SK-N-SH (cell line): ENCODE measurements at regions not wholly inside any gene's neighbourhood (a gene's known extent, or its start where the extent isn't known, plus 50 kb on each side); places are given as distances from the start of the nearest gene placed in this dataset.

Experiments
- CTCF ChIA-PET: fragments of 300-600, 350-600 bp; formaldehyde crosslinking; extraction: SDS; loops from one replicate; lab custom pipeline; 2021; lab: Yijun Ruan, JAX
- POLR2A ChIA-PET: fragments of 350-600 bp; sonication (Branson Sonifier 250); formaldehyde crosslinking; extraction: SDS; loops from one replicate; lab custom pipeline; 2020; ENCODE audit warnings: antibody characterized with exemption, inconsistent platforms; lab: Yijun Ruan, JAX
- DNase-seq: peaks from one replicate; pipeline ENCODE4 v3.0.0; 2012
- H2AFZ ChIP-seq: fragments of 200-600 bp; sonication (generic); 2 replicates; pipeline ENCODE4 v1.8.1; 2016; ENCODE audit warnings: antibody characterized with exemption, mild to moderate bottlenecking, low read depth
- H3F3A ChIP-seq: fragments of 200-600 bp; sonication (generic); replicated peaks from 2 replicates; pipeline ENCODE3; 2016; ENCODE audit warnings: antibody characterized with exemption, mild to moderate bottlenecking; ENCODE audit not compliant: insufficient read depth
- H3K27ac ChIP-seq, 2 experiments: fragments of 200-500 bp in 1 of 2; fragments of 200-600 bp in 1 of 2; sonication (Bioruptor generic) in 1 of 2; sonication (generic), shearing (Covaris generic) in 1 of 2; 2 replicates each; pipeline versions ENCODE4 v1.5.1 to v1.6.1; 2014 to 2016; ENCODE audit warnings: low read depth in 2 of 2, inconsistent platforms in 1 of 2, low read length in 1 of 2, mild to moderate bottlenecking in 1 of 2, mixed read lengths in 1 of 2
- H3K27me3 ChIP-seq: fragments of 200-600 bp; sonication (generic), shearing (Covaris generic); 2 replicates; pipeline ENCODE4 v1.6.1; 2016; ENCODE audit warnings: mixed run types; ENCODE audit not compliant: insufficient read depth
- H3K36me3 ChIP-seq, 2 experiments: fragments of 200-500 bp in 1 of 2; fragments of 200-600 bp in 1 of 2; sonication (Bioruptor generic) in 1 of 2; sonication (generic) in 1 of 2; replicated peaks in 1 of 2; 2 replicates each; pipeline versions ENCODE3 to v1.5.1; 2014 to 2016; ENCODE audit warnings: low read length in 1 of 2, mild to moderate bottlenecking in 1 of 2; ENCODE audit not compliant: insufficient read depth in 2 of 2, control insufficient read depth in 1 of 2
- H3K4me1 ChIP-seq, 2 experiments: fragments of 200-500 bp in 1 of 2; fragments of 200-600 bp in 1 of 2; sonication (Bioruptor generic) in 1 of 2; sonication (generic), shearing (Covaris generic) in 1 of 2; 2 replicates each; pipeline versions ENCODE4 v1.5.1 to v1.6.1; 2014 to 2016; ENCODE audit warnings: low read depth in 1 of 2, low read length in 1 of 2, mixed run types in 1 of 2; ENCODE audit not compliant: insufficient read depth in 2 of 2, control insufficient read depth in 1 of 2
- H3K4me2 ChIP-seq: fragments of 200-600 bp; sonication (generic), shearing (Covaris generic); 2 replicates; pipeline ENCODE4 v1.6.1; 2017; ENCODE audit warnings: mixed run types
- H3K4me3 ChIP-seq, 2 experiments: fragments of 200-500 bp in 1 of 2; fragments of 200-600 bp in 1 of 2; sonication (Bioruptor generic) in 1 of 2; sonication (generic), shearing (Covaris generic) in 1 of 2; 2 replicates each; pipeline versions ENCODE4 v1.5.1 to v1.8.1; 2014 to 2016; ENCODE audit warnings: low read depth in 2 of 2, inconsistent platforms in 1 of 2, low read length in 1 of 2, mild to moderate bottlenecking in 1 of 2, mixed read lengths in 1 of 2, moderate library complexity in 1 of 2
- H3K79me2 ChIP-seq: fragments of 200-600 bp; sonication (generic); 2 replicates; pipeline ENCODE4 v1.8.1; 2017; ENCODE audit warnings: mild to moderate bottlenecking; ENCODE audit not compliant: insufficient read depth
- H3K9ac ChIP-seq: fragments of 200-600 bp; sonication (generic); 2 replicates; pipeline ENCODE4 v1.6.1; 2017; ENCODE audit warnings: mixed run types
- H3K9me2 ChIP-seq: fragments of 200-600 bp; sonication (generic); 2 replicates; pipeline ENCODE4 v1.6.1; 2017; ENCODE audit warnings: mixed run types
- H3K9me3 ChIP-seq: fragments of 200-600 bp; sonication (generic); 2 replicates; pipeline ENCODE4 v1.6.1; 2017; ENCODE audit warnings: mixed run types, mild to moderate bottlenecking, moderate library complexity
- H4K20me1 ChIP-seq: fragments of 200-600 bp; sonication (generic); 2 replicates; pipeline ENCODE4 v1.6.1; 2017; ENCODE audit warnings: mild to moderate bottlenecking, mixed run types; ENCODE audit not compliant: insufficient read depth
- CTCF ChIP-seq: fragments of 200-600 bp; sonication (generic); IDR thresholded peaks from 2 replicates; pipeline ENCODE4 v1.6.1; 2017; ENCODE audit warnings: antibody characterized with exemption, mild to moderate bottlenecking, moderate library complexity
- ELF1 ChIP-seq: IDR thresholded peaks from 2 replicates; pipeline ENCODE4 v1.4.0; 2012
- FOSL2 ChIP-seq: IDR thresholded peaks from 2 replicates; pipeline ENCODE4 v1.4.0; 2012; ENCODE audit warnings: low read depth, mild to moderate bottlenecking, moderate library complexity, borderline replicate concordance
- FOXJ3 ChIP-seq: sonication (generic); formaldehyde crosslinking; IDR thresholded peaks from 2 replicates; pipeline ENCODE4 v1.5.1; 2020; ENCODE audit warnings: mild to moderate bottlenecking, missing genetic modification reagents
- FOXM1 ChIP-seq: IDR thresholded peaks from 2 replicates; pipeline ENCODE4 v1.4.0; 2012; ENCODE audit warnings: low read depth, mild to moderate bottlenecking
- GABPA ChIP-seq: IDR thresholded peaks from 2 replicates; pipeline ENCODE4 v1.4.0; 2012; ENCODE audit warnings: low read depth, mild to moderate bottlenecking
- MEF2A ChIP-seq: IDR thresholded peaks from 2 replicates; pipeline ENCODE4 v1.4.0; 2012; ENCODE audit warnings: low read depth, borderline replicate concordance
- TAF1 ChIP-seq: IDR thresholded peaks from 2 replicates; pipeline ENCODE4 v1.6.1; 2012; ENCODE audit warnings: low read depth, mild to moderate bottlenecking, low read length, moderate library complexity, borderline replicate concordance
- USF1 ChIP-seq: IDR thresholded peaks from 2 replicates; pipeline ENCODE4 v1.4.0; 2012; ENCODE audit warnings: low read depth, borderline replicate concordance
- YY1 ChIP-seq: IDR thresholded peaks from 2 replicates; pipeline ENCODE4 v1.4.0; 2012; ENCODE audit warnings: low read depth, mild to moderate bottlenecking
- WGBS: methylation state at CpG from one replicate; pipeline ENCODE4 v1.1.6; 2017; ENCODE audit warnings: low lambda C conversion rate; 5-methylcytosine and 5-hydroxymethylcytosine counted together
- TF ChIP-seq, protein P1 (sequence below): IDR thresholded peaks from 2 replicates; pipeline ENCODE4 v1.6.1; 2012; ENCODE audit warnings: mild to moderate bottlenecking, low read depth, low read length, moderate library complexity
- TF ChIP-seq, protein P2 (sequence below): fragments of 150-350 bp; IDR thresholded peaks from 2 replicates; pipeline ENCODE4 v1.6.1; 2016; ENCODE audit warnings: mild to moderate bottlenecking, low read depth, low read length

- TF ChIP-seq FOSL2 (no peak), FOXM1 (no peak)
These were observed 334.0 kb downstream of the SLITRK5 start (continued) for GRCh38 chr13:88005188-88005587.

DNA sequence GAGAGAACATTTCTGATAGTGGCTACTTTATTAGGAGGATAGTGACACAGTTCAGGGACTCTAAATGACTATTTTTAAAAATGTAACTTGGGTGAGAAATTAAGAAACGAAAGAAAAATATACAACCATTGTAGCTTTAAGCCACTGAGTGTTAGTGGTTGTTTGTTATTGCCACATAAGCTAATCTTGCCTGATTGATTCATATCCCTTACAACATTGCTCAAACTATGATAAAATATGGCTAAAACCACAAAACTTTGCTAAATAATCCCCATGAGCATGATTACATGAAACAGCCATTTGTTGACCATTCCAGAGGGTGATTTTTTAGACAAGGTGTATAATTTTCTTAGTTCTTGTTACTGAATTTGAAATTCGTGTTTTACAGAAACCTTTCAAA is 343.4 kb downstream of the SLITRK5 start:
- Histone ChIP-seq H3K4me3 (no peak overlapping the region), H3K4me2 (no peak overlapping the region), H3K9ac (no peak overlapping the region), H2AFZ (no peak overlapping the region), H4K20me1 (no peaks in the 10 kb centered on the region), H3K9me3 (no peaks in the 10 kb centered on the region), H3K79me2 (no peaks in the 10 kb centered on the region), H3F3A (no peaks in the 10 kb centered on the region), H3K27ac (no peak overlapping the region), H3K9me2 (no peaks in the 10 kb centered on the region), H3K36me3 (no peaks in the 10 kb centered on the region), H3K27me3 (no peaks in the 10 kb centered on the region), H3K4me1 (no peaks in the 10 kb centered on the region)
- WGBS: 9% methylated on average over 2 of the region's 2 CpGs
- ChIA-PET CTCF (interaction anchor here (1.1 kb wide), 1 partner anchor 9 kb away, joined by 3 read pairs; no protein-coding TSS in a partner anchor), POLR2A (no interaction called here)
- TF ChIP-seq MEF2A: no peak
- no peak for TF ChIP-seq YY1
- TF ChIP-seq FOXJ3 (CRISPR knock-in tag): no peak
- no peak for TF ChIP-seq ELF1
- TF ChIP-seq TAF1: no peak
- TF ChIP-seq GABPA: no peak
- TF ChIP-seq, protein P1, sequence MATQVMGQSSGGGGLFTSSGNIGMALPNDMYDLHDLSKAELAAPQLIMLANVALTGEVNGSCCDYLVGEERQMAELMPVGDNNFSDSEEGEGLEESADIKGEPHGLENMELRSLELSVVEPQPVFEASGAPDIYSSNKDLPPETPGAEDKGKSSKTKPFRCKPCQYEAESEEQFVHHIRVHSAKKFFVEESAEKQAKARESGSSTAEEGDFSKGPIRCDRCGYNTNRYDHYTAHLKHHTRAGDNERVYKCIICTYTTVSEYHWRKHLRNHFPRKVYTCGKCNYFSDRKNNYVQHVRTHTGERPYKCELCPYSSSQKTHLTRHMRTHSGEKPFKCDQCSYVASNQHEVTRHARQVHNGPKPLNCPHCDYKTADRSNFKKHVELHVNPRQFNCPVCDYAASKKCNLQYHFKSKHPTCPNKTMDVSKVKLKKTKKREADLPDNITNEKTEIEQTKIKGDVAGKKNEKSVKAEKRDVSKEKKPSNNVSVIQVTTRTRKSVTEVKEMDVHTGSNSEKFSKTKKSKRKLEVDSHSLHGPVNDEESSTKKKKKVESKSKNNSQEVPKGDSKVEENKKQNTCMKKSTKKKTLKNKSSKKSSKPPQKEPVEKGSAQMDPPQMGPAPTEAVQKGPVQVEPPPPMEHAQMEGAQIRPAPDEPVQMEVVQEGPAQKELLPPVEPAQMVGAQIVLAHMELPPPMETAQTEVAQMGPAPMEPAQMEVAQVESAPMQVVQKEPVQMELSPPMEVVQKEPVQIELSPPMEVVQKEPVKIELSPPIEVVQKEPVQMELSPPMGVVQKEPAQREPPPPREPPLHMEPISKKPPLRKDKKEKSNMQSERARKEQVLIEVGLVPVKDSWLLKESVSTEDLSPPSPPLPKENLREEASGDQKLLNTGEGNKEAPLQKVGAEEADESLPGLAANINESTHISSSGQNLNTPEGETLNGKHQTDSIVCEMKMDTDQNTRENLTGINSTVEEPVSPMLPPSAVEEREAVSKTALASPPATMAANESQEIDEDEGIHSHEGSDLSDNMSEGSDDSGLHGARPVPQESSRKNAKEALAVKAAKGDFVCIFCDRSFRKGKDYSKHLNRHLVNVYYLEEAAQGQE: no peak
- TF ChIP-seq CTCF: no peak
- TF ChIP-seq USF1: no peak
- TF ChIP-seq, protein P2, sequence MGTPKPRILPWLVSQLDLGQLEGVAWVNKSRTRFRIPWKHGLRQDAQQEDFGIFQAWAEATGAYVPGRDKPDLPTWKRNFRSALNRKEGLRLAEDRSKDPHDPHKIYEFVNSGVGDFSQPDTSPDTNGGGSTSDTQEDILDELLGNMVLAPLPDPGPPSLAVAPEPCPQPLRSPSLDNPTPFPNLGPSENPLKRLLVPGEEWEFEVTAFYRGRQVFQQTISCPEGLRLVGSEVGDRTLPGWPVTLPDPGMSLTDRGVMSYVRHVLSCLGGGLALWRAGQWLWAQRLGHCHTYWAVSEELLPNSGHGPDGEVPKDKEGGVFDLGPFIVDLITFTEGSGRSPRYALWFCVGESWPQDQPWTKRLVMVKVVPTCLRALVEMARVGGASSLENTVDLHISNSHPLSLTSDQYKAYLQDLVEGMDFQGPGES: no peak
- DNase-seq: no peak
